ENCODE measurements at regions not wholly inside any gene's neighbourhood (a gene's known extent, or its start where the extent isn't known, plus 50 kb on each side); places are given as distances from the start of the nearest gene placed in this dataset.

GRCh38 chr15:98077186-98077585, 116.7 kb downstream of the ARRDC4 start:
- Histone ChIP-seq H3K27me3 (replicated peaks; ENCODE audit: control insufficient read depth, insufficient read depth, low read length) (no peaks in the 10 kb centered on the region), H3K36me3 (ENCODE audit: control insufficient read depth, insufficient read depth, low read length) (no peaks in the 10 kb centered on the region), H3K9me3 (no peaks in the 10 kb centered on the region), H3K4me1 (no peaks in the 10 kb centered on the region), H3K4me3 (ENCODE audit: low read depth, low read length) (no peak overlapping the region)
- Mint-ChIP-seq H3K27me3 (ENCODE audit: insufficient read depth, unreplicated experiment) (peaks cover 3% of the 10 kb centered on the region), H3K27ac (ENCODE audit: unreplicated experiment) (no peak overlapping the region), H3K36me3 (ENCODE audit: insufficient read depth, unreplicated experiment) (no peaks in the 10 kb centered on the region), H3K4me3 (ENCODE audit: unreplicated experiment) (no peak overlapping the region), H3K4me1 (ENCODE audit: low read depth, unreplicated experiment) (peaks cover 7% of the 10 kb centered on the region), H3K9me3 (ENCODE audit: unreplicated experiment) (no peaks in the 10 kb centered on the region)
- no peak for TF ChIP-seq CTCF (IDR thresholded peaks at IDR 0.05; ENCODE audit: insufficient read depth in 1 of 2, low read depth in 1 of 2, low read length in 1 of 2, severe bottlenecking in 1 of 2, unreplicated experiment in 1 of 2)
- ChIA-PET CTCF (no interaction called here), POLR2A (no interaction called here)
- intact Hi-C loops (cut with micrococcal nuclease; ENCODE audit: unreplicated experiment) = no loop called here
- no peak for DNase-seq
- no TSS peak for BruUV-seq (replicated peaks)

- H3K27me3 ChIP-seq (replicated peaks; ENCODE audit: control insufficient read depth, insufficient read depth, low read length) = no peaks in the 10 kb centered on the region
- H3K9me3 ChIP-seq = no peaks in the 10 kb centered on the region
- TF ChIP-seq CTCF (IDR thresholded peaks at IDR 0.05; ENCODE audit: insufficient read depth in 1 of 2, low read depth in 1 of 2, low read length in 1 of 2, severe bottlenecking in 1 of 2, unreplicated experiment in 1 of 2) = no peak
- H3K9me3 Mint-ChIP-seq (ENCODE audit: unreplicated experiment) = no peaks in the 10 kb centered on the region
- H3K27ac Mint-ChIP-seq (ENCODE audit: unreplicated experiment) = no peak overlapping the region
- no peaks in the 10 kb centered on the region for H3K4me1 ChIP-seq
- DNase-seq = no peak
- H3K4me3 ChIP-seq (ENCODE audit: low read depth, low read length) = no peak overlapping the region
- no TSS peak for BruUV-seq (replicated peaks)
- no peak overlapping the region for H3K4me3 Mint-ChIP-seq (ENCODE audit: unreplicated experiment)
- peaks cover 7% of the 10 kb centered on the region for H3K4me1 Mint-ChIP-seq (ENCODE audit: low read depth, unreplicated experiment)
- no peaks in the 10 kb centered on the region for H3K36me3 Mint-ChIP-seq (ENCODE audit: insufficient read depth, unreplicated experiment)
- ChIA-PET CTCF (no interaction called here), POLR2A (no interaction called here)
- intact Hi-C loops (cut with micrococcal nuclease; ENCODE audit: unreplicated experiment) = no loop called here
- H3K27me3 Mint-ChIP-seq (ENCODE audit: insufficient read depth, unreplicated experiment) = no peaks in the 10 kb centered on the region
- H3K36me3 ChIP-seq (ENCODE audit: control insufficient read depth, insufficient read depth, low read length) = no peaks in the 10 kb centered on the region
Observed at GRCh38 chr15:98080791-98081190, 120.3 kb downstream of the ARRDC4 start.

GRCh38 chr15:98083203-98083910, 122.9 kb downstream of the ARRDC4 start:
- Histone ChIP-seq H3K36me3 (ENCODE audit: control insufficient read depth, insufficient read depth, low read length) (no peaks in the 10 kb centered on the region), H3K9me3 (no peaks in the 10 kb centered on the region), H3K27me3 (replicated peaks; ENCODE audit: control insufficient read depth, insufficient read depth, low read length) (no peaks in the 10 kb centered on the region), H3K4me1 (no peaks in the 10 kb centered on the region), H3K4me3 (ENCODE audit: low read depth, low read length) (no peak overlapping the region)
- CTCF ChIA-PET = no interaction called here
- Mint-ChIP-seq H3K9me3 (ENCODE audit: unreplicated experiment) (no peaks in the 10 kb centered on the region), H3K27me3 (ENCODE audit: insufficient read depth, unreplicated experiment) (no peaks in the 10 kb centered on the region), H3K27ac (ENCODE audit: unreplicated experiment) (no peak overlapping the region), H3K36me3 (ENCODE audit: insufficient read depth, unreplicated experiment) (no peaks in the 10 kb centered on the region), H3K4me1 (ENCODE audit: low read depth, unreplicated experiment) (no peaks in the 10 kb centered on the region), H3K4me3 (ENCODE audit: unreplicated experiment) (no peak overlapping the region)
- no peak for TF ChIP-seq CTCF (IDR thresholded peaks at IDR 0.05; ENCODE audit: insufficient read depth in 1 of 2, low read depth in 1 of 2, low read length in 1 of 2, severe bottlenecking in 1 of 2, unreplicated experiment in 1 of 2)
- BruUV-seq (replicated peaks) = no TSS peak
- DNase-seq = no peak
- intact Hi-C loops (cut with micrococcal nuclease; ENCODE audit: unreplicated experiment) = no loop called here
- POLR2A ChIA-PET = no interaction called here

Measured in Caco-2 (cell line).